NT2/D1 (cell line): ENCODE measurements at regions not wholly inside any gene's neighbourhood (a gene's known extent, or its start where the extent isn't known, plus 50 kb on each side); places are given as distances from the start of the nearest gene placed in this dataset.

Experiments used
- YY1 ChIP-seq: IDR thresholded peaks from 2 replicates; pipeline ENCODE4 v1.6.1; 2011; ENCODE audit not compliant: insufficient read length, insufficient read depth
- ZNF274 ChIP-seq: IDR thresholded peaks from 2 replicates; pipeline ENCODE4 v1.6.1; 2011; ENCODE audit warnings: mild to moderate bottlenecking, low read depth, low read length

DNA sequence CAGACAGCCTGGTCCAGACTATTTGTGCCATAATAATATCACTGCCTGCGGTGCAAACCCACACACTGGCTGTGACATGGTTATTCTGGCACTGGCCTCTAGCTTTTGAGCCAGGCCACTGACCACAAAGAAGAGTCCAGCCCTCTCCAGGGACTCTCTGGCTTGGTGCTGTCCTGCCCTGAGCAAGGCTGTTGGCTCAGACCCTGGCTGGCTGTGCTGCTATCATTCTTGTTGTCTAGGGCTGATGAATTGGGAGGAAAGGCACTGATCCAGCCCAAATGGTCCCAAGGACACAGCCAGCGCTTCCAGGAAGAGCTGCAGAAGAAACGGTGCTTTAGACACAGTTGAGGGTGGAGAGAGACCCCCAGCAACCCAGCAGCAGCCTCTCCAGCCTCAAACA lies 80.8 kb downstream of the TMEM130 start:
- TF ChIP-seq YY1 (no peak), ZNF274 (no peak)
